Kidney epithelial cell (primary cell): ENCODE measurements at regions not wholly inside any gene's neighbourhood (a gene's known extent, or its start where the extent isn't known, plus 50 kb on each side); places are given as distances from the start of the nearest gene placed in this dataset.

Experiments used
- DNase-seq: peaks from one replicate; pipeline ENCODE4 v3.0.0-alpha.2; 2010; ENCODE audit warnings: low read depth
- H3K27me3 ChIP-seq: 2 replicates; pipeline ENCODE4 v1.6.0; 2011; ENCODE audit warnings: low read length; ENCODE audit not compliant: control insufficient read depth, insufficient read depth
- H3K36me3 ChIP-seq: 2 replicates; pipeline ENCODE4 v1.5.1; 2011; ENCODE audit warnings: low read length; ENCODE audit not compliant: control insufficient read depth, insufficient read depth
- H3K4me3 ChIP-seq: 2 replicates; pipeline ENCODE4 v1.5.1; 2011; ENCODE audit warnings: low read depth, mild to moderate bottlenecking, control low read depth, low read length
- TF ChIP-seq, protein P1 (sequence below): IDR thresholded peaks from 2 replicates; pipeline ENCODE4 v1.5.1; 2011; ENCODE audit warnings: mild to moderate bottlenecking, moderate library complexity, low read length, control low read depth, inconsistent platforms; ENCODE audit not compliant: insufficient read depth, poor library complexity, severe bottlenecking

- H3K4me3 ChIP-seq: no peak overlapping the region
- no peaks in the 10 kb centered on the region for H3K36me3 ChIP-seq
- TF ChIP-seq, protein P1, sequence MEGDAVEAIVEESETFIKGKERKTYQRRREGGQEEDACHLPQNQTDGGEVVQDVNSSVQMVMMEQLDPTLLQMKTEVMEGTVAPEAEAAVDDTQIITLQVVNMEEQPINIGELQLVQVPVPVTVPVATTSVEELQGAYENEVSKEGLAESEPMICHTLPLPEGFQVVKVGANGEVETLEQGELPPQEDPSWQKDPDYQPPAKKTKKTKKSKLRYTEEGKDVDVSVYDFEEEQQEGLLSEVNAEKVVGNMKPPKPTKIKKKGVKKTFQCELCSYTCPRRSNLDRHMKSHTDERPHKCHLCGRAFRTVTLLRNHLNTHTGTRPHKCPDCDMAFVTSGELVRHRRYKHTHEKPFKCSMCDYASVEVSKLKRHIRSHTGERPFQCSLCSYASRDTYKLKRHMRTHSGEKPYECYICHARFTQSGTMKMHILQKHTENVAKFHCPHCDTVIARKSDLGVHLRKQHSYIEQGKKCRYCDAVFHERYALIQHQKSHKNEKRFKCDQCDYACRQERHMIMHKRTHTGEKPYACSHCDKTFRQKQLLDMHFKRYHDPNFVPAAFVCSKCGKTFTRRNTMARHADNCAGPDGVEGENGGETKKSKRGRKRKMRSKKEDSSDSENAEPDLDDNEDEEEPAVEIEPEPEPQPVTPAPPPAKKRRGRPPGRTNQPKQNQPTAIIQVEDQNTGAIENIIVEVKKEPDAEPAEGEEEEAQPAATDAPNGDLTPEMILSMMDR: no peak
- no peaks in the 10 kb centered on the region for H3K27me3 ChIP-seq
- DNase-seq: no peak
Observed at GRCh38 chr5:96609369-96609768, 52.8 kb upstream of the CAST start.

DNA sequence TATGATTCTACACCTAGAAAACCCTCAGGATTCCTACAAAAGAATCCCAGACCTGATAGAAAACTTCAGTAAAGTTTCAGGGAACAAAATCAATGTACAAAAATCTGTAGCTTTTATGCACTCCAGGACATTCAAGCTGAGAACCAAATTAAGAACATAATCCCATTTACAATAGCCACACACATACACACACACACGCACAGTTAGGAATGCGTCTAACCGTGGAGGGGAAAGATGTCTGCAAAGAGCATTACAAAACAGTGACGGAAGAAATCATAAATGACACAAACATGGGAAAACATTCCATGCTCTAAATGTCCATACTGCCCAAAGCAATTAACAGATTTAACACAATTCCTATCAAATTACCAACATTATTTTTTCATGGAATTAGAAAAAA is 51.4 kb upstream of the CAST start:
- DNase-seq: no peak
- TF ChIP-seq, protein P1: no peak
- H3K27me3 ChIP-seq: no peaks in the 10 kb centered on the region
- no peak overlapping the region for H3K4me3 ChIP-seq
- H3K36me3 ChIP-seq: no peaks in the 10 kb centered on the region

GRCh38 chr5:96611946-96612345 is 50.2 kb upstream of the CAST start:
- Histone ChIP-seq H3K27me3 (no peaks in the 10 kb centered on the region), H3K4me3 (no peak overlapping the region), H3K36me3 (no peaks in the 10 kb centered on the region)
- TF ChIP-seq, protein P1: no peak
- DNase-seq: no peak
